GM19193 (cell line): ENCODE measurements at regions not wholly inside any gene's neighbourhood (a gene's known extent, or its start where the extent isn't known, plus 50 kb on each side); places are given as distances from the start of the nearest gene placed in this dataset.

Experiments
- POLR2A ChIP-seq: IDR thresholded peaks from 4 replicates; pipeline ENCODE4 v1.6.1; 2011; ENCODE audit not compliant: insufficient read depth, insufficient read length; ENCODE audit errors: extremely low read depth

GRCh38 chr22:49371325-49372110 lies 456.2 kb downstream of the BRD1 start:
- TF ChIP-seq POLR2A: no peak

- TF ChIP-seq POLR2A: no peak
These were observed 456.9 kb downstream of the BRD1 start for GRCh38 chr22:49370627-49371301.

- no peak for TF ChIP-seq POLR2A
These were observed 457.7 kb downstream of the BRD1 start for GRCh38 chr22:49369726-49370626.

- TF ChIP-seq POLR2A: no peak
These were observed 458.5 kb downstream of the BRD1 start for GRCh38 chr22:49368976-49369725.

- no peak for TF ChIP-seq POLR2A
These were observed 459.3 kb downstream of the BRD1 start for GRCh38 chr22:49368221-49368975.

- TF ChIP-seq POLR2A: no peak
These were observed 460.5 kb downstream of the BRD1 start for GRCh38 chr22:49367041-49367697.

- TF ChIP-seq POLR2A: no peak
These were observed 461.2 kb downstream of the BRD1 start for GRCh38 chr22:49366437-49366836.

- no peak for TF ChIP-seq POLR2A
These were observed 461.8 kb downstream of the BRD1 start for GRCh38 chr22:49365910-49366309.

GRCh38 chr22:49365191-49365837 lies 462.4 kb downstream of the BRD1 start:
- no peak for TF ChIP-seq POLR2A

- TF ChIP-seq POLR2A: no peak
These were observed 463.3 kb downstream of the BRD1 start for GRCh38 chr22:49364398-49364797.

GRCh38 chr22:49363526-49364230 lies 464.0 kb downstream of the BRD1 start:
- no peak for TF ChIP-seq POLR2A

GRCh38 chr22:49362211-49362839 lies 465.3 kb downstream of the BRD1 start:
- TF ChIP-seq POLR2A: no peak
